ENCODE measurements at regions not wholly inside any gene's neighbourhood (a gene's known extent, or its start where the extent isn't known, plus 50 kb on each side); places are given as distances from the start of the nearest gene placed in this dataset.
A peak's percentile ranks its signal among the peaks of the same experiment; 100 is the strongest.
"Not testable (repeated sequence)": the region's sequence is repeated elsewhere in the genome, so short reads cannot be mapped to it uniquely, and the experiment has no call there.

DNA sequence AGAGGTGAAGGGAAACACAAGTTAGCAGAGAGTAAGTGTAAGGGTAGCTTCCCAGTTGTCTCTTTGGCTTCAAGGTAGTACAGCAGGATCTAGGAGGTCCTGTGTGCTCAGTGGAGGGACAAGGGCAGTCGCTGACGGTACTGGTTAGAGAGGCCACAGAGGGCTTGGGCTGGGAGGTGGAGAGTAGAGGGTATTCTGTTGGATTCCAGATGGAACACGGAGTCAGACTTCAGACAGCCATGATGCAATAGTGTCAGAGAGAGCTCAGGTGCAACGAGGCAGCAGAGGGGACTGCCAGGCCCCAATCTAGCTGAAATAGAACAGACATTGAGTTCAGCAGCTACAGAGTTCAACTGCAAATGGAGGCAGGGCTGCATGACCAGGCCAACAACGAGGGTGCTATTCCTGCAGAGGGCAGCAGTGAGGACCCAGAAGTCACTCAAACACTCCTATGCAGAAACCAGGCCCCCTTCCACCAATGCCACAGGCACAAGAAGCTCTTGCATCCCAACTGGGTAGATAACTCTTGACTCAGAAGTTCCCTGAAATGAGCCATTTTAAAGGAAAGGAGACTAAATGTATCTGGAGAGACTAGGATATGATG is 325.0 kb upstream of the ESRRG start:
- H3K9me3 ChIP-seq (ENCODE audit: control insufficient read depth, low read length): no peaks in the 10 kb centered on the region
- H3K4me3 ChIP-seq (ENCODE audit: low read length in 2 of 2): no peak overlapping the region
- ATAC-seq (ENCODE audit: low FRiP score): peak; percentile 40
- intact Hi-C loops (cut with DNase I): no loop called here
- DNase-seq: no peak
- no peak overlapping the region for H3K27ac ChIP-seq (ENCODE audit: low read depth in 1 of 2, low read length in 2 of 2)
- no peaks in the 10 kb centered on the region for H3K27me3 ChIP-seq (ENCODE audit: control insufficient read depth in 1 of 2, insufficient read depth in 2 of 2, low read length in 1 of 2)
- H3K36me3 ChIP-seq (ENCODE audit: control insufficient read depth in 1 of 2, insufficient read depth in 2 of 2, low read length in 1 of 2): no peaks in the 10 kb centered on the region
- WGBS, 2 donors: 70 to 77% methylated on average over 5 of the region's 5 CpGs
- H3K4me1 ChIP-seq (ENCODE audit: control insufficient read depth in 1 of 2, insufficient read depth in 2 of 2, low read length in 2 of 2): no peaks in the 10 kb centered on the region

DNA sequence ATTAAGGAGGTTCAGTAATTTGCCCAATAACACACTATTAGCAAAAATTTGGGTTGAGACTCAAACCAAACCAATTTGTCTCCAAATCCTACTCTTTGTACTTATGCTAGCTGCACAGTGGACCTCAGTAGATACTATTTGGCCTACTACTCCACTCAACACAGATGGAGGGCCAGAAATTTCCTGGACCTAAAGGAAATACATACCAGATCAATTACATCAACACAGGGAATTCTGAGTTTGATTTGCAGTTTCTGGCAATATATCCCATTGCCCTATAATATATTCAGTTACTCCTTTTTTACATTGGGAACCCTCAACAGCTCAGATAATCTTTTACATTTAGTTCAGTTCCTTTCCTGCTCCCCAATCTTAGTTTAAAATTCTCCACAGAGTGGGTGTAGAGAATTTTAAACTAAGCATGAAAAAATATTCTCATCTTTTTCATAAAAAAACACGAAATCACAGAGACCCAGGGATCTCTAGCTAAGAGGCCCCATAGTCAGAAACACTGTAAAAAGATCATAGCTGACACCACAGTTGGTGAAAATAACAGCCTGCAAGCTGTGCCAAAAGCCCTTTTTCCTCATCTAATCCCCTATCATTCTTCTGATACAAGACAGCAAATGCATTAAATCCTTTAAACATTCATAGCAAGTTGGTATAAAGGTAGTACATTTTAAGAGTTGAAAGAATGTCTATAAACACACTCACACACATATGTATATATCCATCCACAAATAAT is 317.7 kb upstream of the ESRRG start:
- 52 to 70% methylated on average over 1 of the region's 1 CpG for WGBS, 2 donors
- Histone ChIP-seq H3K36me3 (ENCODE audit: control insufficient read depth in 1 of 2, insufficient read depth in 2 of 2, low read length in 1 of 2) (no peaks in the 10 kb centered on the region), H3K27ac (ENCODE audit: low read depth in 1 of 2, low read length in 2 of 2) (no peak overlapping the region), H3K9me3 (ENCODE audit: control insufficient read depth, low read length) (peaks cover 3% of the 10 kb centered on the region), H3K27me3 (ENCODE audit: control insufficient read depth in 1 of 2, insufficient read depth in 2 of 2, low read length in 1 of 2) (no peaks in the 10 kb centered on the region), H3K4me3 (ENCODE audit: low read length in 2 of 2) (no peak overlapping the region), H3K4me1 (ENCODE audit: control insufficient read depth in 1 of 2, insufficient read depth in 2 of 2, low read length in 2 of 2) (peaks cover 0 to 2% of the 10 kb centered on the region in 2 donors)
- intact Hi-C loops (cut with DNase I): no loop called here
- no peak for DNase-seq
- ATAC-seq (ENCODE audit: low FRiP score): no peak

- Histone ChIP-seq H3K4me3 (ENCODE audit: low read length in 2 of 2) (no peak overlapping the region), H3K9me3 (ENCODE audit: control insufficient read depth, low read length) (peaks cover 3% of the 10 kb centered on the region), H3K27me3 (ENCODE audit: control insufficient read depth in 1 of 2, insufficient read depth in 2 of 2, low read length in 1 of 2) (no peaks in the 10 kb centered on the region), H3K36me3 (ENCODE audit: control insufficient read depth in 1 of 2, insufficient read depth in 2 of 2, low read length in 1 of 2) (no peaks in the 10 kb centered on the region), H3K27ac (ENCODE audit: low read depth in 1 of 2, low read length in 2 of 2) (no peak overlapping the region), H3K4me1 (ENCODE audit: control insufficient read depth in 1 of 2, insufficient read depth in 2 of 2, low read length in 2 of 2) (peaks cover 0 to 2% of the 10 kb centered on the region in 2 donors)
- intact Hi-C loops (cut with DNase I): no loop called here
- DNase-seq (no peak), ATAC-seq (ENCODE audit: low FRiP score) (no peak)
- 95% methylated on average over 2 of the region's 2 CpGs for WGBS, 2 donors
Measured at GRCh38 chr1:217039926-217040325, 316.7 kb upstream of the ESRRG start.

GRCh38 chr1:217039139-217039538 is 315.9 kb upstream of the ESRRG start:
- H3K27me3 ChIP-seq (ENCODE audit: control insufficient read depth in 1 of 2, insufficient read depth in 2 of 2, low read length in 1 of 2); H3K27ac ChIP-seq (ENCODE audit: low read depth in 1 of 2, low read length in 2 of 2); ATAC-seq (ENCODE audit: low FRiP score); H3K4me3 ChIP-seq (ENCODE audit: low read length in 2 of 2); DNase-seq; intact Hi-C loops (cut with DNase I); H3K4me1 ChIP-seq (ENCODE audit: control insufficient read depth in 1 of 2, insufficient read depth in 2 of 2, low read length in 2 of 2); H3K36me3 ChIP-seq (ENCODE audit: control insufficient read depth in 1 of 2, insufficient read depth in 2 of 2, low read length in 1 of 2); H3K9me3 ChIP-seq (ENCODE audit: control insufficient read depth, low read length): not testable (repeated sequence)
- WGBS, 2 donors: 93 to 96% methylated on average over 3 of the region's 3 CpGs

DNA sequence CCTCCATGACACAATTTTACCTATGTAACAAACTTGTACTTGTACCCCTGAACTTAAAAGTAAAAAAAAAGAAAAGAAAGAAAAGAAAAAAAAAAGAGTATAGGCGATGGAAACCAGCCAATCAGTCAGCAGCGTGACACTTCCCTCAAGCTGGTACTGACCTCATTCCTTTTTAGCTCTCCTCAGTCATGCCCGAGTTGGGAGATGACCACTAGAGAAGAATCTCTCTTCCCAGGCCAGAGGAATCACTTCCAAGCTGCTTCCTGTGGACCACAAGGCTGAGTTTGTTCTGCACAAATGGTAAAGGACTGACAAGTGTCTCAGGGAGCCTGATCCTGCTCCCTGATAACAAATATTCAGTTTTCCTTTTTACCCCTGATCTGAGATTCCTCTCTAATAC is 313.5 kb upstream of the ESRRG start:
- intact Hi-C loops (cut with DNase I): no loop called here

DNA sequence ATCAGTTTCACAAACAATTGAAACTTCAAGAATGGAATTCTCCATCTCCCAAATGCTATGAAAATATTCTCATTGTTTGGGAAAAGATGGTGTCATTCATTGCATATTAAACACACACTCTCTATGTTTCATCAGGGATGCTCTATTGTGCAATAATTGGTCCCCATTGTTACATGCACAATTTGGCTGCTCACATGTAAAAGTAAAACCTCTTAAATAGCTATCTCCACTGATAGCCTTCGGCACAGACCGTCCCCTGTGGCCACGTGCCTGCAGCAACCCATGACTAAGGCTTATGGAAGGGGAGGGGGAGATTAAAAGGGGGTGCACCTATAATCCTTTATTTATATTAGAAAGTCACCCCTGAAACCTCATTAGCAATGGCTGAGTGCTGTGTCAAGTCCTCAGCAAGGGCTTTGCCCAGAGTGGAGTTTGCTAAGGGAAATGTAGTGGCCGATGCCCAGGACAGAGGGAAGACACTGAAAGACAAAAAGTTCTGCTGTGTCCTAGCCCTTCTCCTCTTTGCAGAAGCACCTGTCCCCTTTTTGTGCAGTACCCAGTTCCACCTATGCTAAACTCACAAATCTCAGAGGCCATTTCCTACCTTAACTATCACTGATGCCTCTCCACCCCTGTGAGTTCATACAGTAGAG is 309.6 kb upstream of the ESRRG start:
- Histone ChIP-seq H3K9me3 (ENCODE audit: control insufficient read depth, low read length) (peaks cover under 1% of the 10 kb centered on the region), H3K4me1 (ENCODE audit: control insufficient read depth in 1 of 2, insufficient read depth in 2 of 2, low read length in 2 of 2) (peaks cover 2 to 7% of the 10 kb centered on the region in 2 donors), H3K27ac (ENCODE audit: low read depth in 1 of 2, low read length in 2 of 2) (no peak overlapping the region), H3K36me3 (ENCODE audit: control insufficient read depth in 1 of 2, insufficient read depth in 2 of 2, low read length in 1 of 2) (no peaks in the 10 kb centered on the region), H3K27me3 (ENCODE audit: control insufficient read depth in 1 of 2, insufficient read depth in 2 of 2, low read length in 1 of 2) (no peaks in the 10 kb centered on the region), H3K4me3 (ENCODE audit: low read length in 2 of 2) (no peak overlapping the region)
- 95 to 99% methylated on average over 4 of the region's 4 CpGs for WGBS, 2 donors
- no peak for DNase-seq
- intact Hi-C loops (cut with DNase I): no loop called here
- ATAC-seq (ENCODE audit: low FRiP score): no peak

More for the DNA sequence above, 313.5 kb upstream of the ESRRG start:
- WGBS, 2 donors: 88 to 91% methylated on average over 3 of the region's 3 CpGs
- H3K27me3 ChIP-seq (ENCODE audit: control insufficient read depth in 1 of 2, insufficient read depth in 2 of 2, low read length in 1 of 2): no peaks in the 10 kb centered on the region
- no peaks in the 10 kb centered on the region for H3K4me1 ChIP-seq (ENCODE audit: control insufficient read depth in 1 of 2, insufficient read depth in 2 of 2, low read length in 2 of 2)
- H3K9me3 ChIP-seq (ENCODE audit: control insufficient read depth, low read length): peaks cover 3% of the 10 kb centered on the region
- no peak overlapping the region for H3K27ac ChIP-seq (ENCODE audit: low read depth in 1 of 2, low read length in 2 of 2)
- no peak for ATAC-seq (ENCODE audit: low FRiP score)
- H3K36me3 ChIP-seq (ENCODE audit: control insufficient read depth in 1 of 2, insufficient read depth in 2 of 2, low read length in 1 of 2): no peaks in the 10 kb centered on the region
- DNase-seq: no peak
- no peak overlapping the region for H3K4me3 ChIP-seq (ENCODE audit: low read length in 2 of 2)

DNA sequence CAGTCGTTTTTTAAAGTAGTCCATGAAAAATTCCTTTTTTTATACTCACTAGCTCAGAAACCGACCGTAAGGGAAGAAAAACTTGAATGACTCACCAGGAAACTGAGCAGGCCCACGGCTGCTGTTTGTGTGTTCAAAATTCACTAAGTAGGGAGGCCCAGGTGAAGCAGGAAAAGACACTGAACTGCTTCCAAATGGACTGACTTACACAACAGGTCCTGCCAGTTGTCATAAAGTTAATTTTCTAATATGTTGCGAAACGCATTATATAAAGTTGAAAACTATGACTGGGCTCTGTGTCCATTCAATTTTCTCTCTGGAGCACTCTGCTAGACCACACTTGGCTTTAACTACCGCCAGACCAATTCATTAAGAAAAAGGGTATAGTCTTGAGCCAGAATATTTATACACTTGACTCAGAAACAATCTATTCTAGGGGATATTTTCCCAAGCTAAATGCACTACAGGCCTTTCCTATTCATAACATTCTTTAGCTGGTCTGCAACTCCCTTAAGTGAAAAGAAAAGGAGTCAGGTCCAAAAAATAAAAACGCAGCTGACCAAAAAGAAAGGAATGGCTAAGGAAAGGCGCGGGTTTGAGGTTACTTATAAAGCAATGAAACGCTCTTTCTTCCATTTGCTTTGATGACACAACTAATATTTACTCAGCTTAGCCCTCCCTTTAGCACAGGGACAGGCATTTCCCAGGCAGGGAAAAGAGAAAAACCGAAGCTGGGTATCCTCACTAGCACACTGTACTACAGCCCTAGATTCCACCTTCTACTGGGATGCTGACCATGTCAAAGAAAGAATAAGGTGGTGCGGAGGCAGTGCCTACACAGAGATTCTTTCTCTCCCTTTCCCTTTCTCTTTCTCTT is 306.3 kb upstream of the ESRRG start:
- peak overlapping the region; percentile 93 to 95 for H3K27ac ChIP-seq (ENCODE audit: low read depth in 1 of 2, low read length in 2 of 2)
- peak in 1 of 2 donors; percentile 43 for DNase-seq
- intact Hi-C loops (cut with DNase I): no loop called here

GRCh38 chr1:217027403-217028080 is 304.3 kb upstream of the ESRRG start:
- no peaks in the 10 kb centered on the region for H3K27me3 ChIP-seq (ENCODE audit: control insufficient read depth in 1 of 2, insufficient read depth in 2 of 2, low read length in 1 of 2)
- peaks cover 2 to 7% of the 10 kb centered on the region in 2 donors for H3K4me1 ChIP-seq (ENCODE audit: control insufficient read depth in 1 of 2, insufficient read depth in 2 of 2, low read length in 2 of 2)
- intact Hi-C loops (cut with DNase I): no loop called here
- H3K36me3 ChIP-seq (ENCODE audit: control insufficient read depth in 1 of 2, insufficient read depth in 2 of 2, low read length in 1 of 2): no peaks in the 10 kb centered on the region
- no peak overlapping the region for H3K27ac ChIP-seq (ENCODE audit: low read depth in 1 of 2, low read length in 2 of 2)
- DNase-seq (no peak), ATAC-seq (ENCODE audit: low FRiP score) (no peak)
- no peak overlapping the region for H3K4me3 ChIP-seq (ENCODE audit: low read length in 2 of 2)
- H3K9me3 ChIP-seq (ENCODE audit: control insufficient read depth, low read length): no peaks in the 10 kb centered on the region
- WGBS, 2 donors: 91 to 92% methylated on average over 4 of the region's 4 CpGs

More for the DNA sequence above, 306.3 kb upstream of the ESRRG start:
- Histone ChIP-seq H3K27me3 (ENCODE audit: control insufficient read depth in 1 of 2, insufficient read depth in 2 of 2, low read length in 1 of 2) (no peaks in the 10 kb centered on the region), H3K9me3 (ENCODE audit: control insufficient read depth, low read length) (no peaks in the 10 kb centered on the region), H3K36me3 (ENCODE audit: control insufficient read depth in 1 of 2, insufficient read depth in 2 of 2, low read length in 1 of 2) (no peaks in the 10 kb centered on the region), H3K4me3 (ENCODE audit: low read length in 2 of 2) (no peak overlapping the region), H3K4me1 (ENCODE audit: control insufficient read depth in 1 of 2, insufficient read depth in 2 of 2, low read length in 2 of 2) (peaks cover 2 to 7% of the 10 kb centered on the region in 2 donors)
- peak; percentile 65 for ATAC-seq (ENCODE audit: low FRiP score)
- WGBS, 2 donors: 13 to 14% methylated on average over 13 of the region's 13 CpGs

All from aorta (tissue), 5 donors.